GM23338 (cell line): ENCODE measurements at regions not wholly inside any gene's neighbourhood (a gene's known extent, or its start where the extent isn't known, plus 50 kb on each side); places are given as distances from the start of the nearest gene placed in this dataset.

Experiments
- ATAC-seq: fragments of 200-7000 bp; cut with Tn5 transposase; 3 replicates; pipeline ENCODE4 v1.9.1; 2020
- DNase-seq: peaks from one replicate; pipeline ENCODE4 v3.0.0-alpha.2; 2015; ENCODE audit warnings: low spot score
- H2AFZ ChIP-seq: fragments of 200-600 bp; sonication (generic); 2 replicates; pipeline ENCODE4 v1.8.0; 2016; ENCODE audit warnings: antibody characterized with exemption, mild to moderate bottlenecking, moderate library complexity
- H3F3A ChIP-seq: fragments of 200-600 bp; sonication (generic); replicated peaks from 2 replicates; pipeline ENCODE4 v1.8.0; 2017; ENCODE audit warnings: antibody characterized with exemption, mixed run types, low read depth
- H3K27ac ChIP-seq: fragments of 200-600 bp; sonication (generic); 2 replicates; pipeline ENCODE4 v1.6.1; 2016; ENCODE audit warnings: low read depth
- H3K27me3 ChIP-seq: fragments of 200-600 bp; sonication (generic); 2 replicates; pipeline ENCODE4 v1.8.0; 2016; ENCODE audit warnings: mild to moderate bottlenecking, mixed run types, moderate library complexity; ENCODE audit not compliant: insufficient read depth
- H3K36me3 ChIP-seq: fragments of 200-600 bp; sonication (generic); 2 replicates; pipeline ENCODE4 v1.8.0; 2016; ENCODE audit warnings: mild to moderate bottlenecking; ENCODE audit not compliant: insufficient read depth
- H3K4me1 ChIP-seq: fragments of 200-600 bp; sonication (generic); 2 replicates; pipeline ENCODE4 v1.8.0; 2016; ENCODE audit warnings: mild to moderate bottlenecking, moderate library complexity; ENCODE audit not compliant: insufficient read depth
- H3K4me2 ChIP-seq: fragments of 200-600 bp; sonication (generic); 2 replicates; pipeline ENCODE4 v1.7.1; 2017; ENCODE audit warnings: mixed run types
- H3K4me3 ChIP-seq: fragments of 200-600 bp; sonication (generic); 2 replicates; pipeline ENCODE4 v1.6.1; 2016; ENCODE audit warnings: mixed run types
- H3K79me2 ChIP-seq: fragments of 200-600 bp; sonication (generic); replicated peaks from 2 replicates; pipeline ENCODE4 v1.8.0; 2017; ENCODE audit warnings: mild to moderate bottlenecking; ENCODE audit not compliant: insufficient read depth
- H3K9me2 ChIP-seq: fragments of 200-600 bp; sonication (generic); 2 replicates; pipeline ENCODE4 v1.8.0; 2017; ENCODE audit not compliant: insufficient read depth
- H4K20me1 ChIP-seq: fragments of 200-600 bp; sonication (generic); replicated peaks from 2 replicates; pipeline ENCODE4 v1.8.0; 2017; ENCODE audit warnings: mild to moderate bottlenecking; ENCODE audit not compliant: insufficient read depth
- H3K27ac Mint-ChIP-seq: 2 replicates; pipeline ENCODE4 v1.8.0; 2020; ENCODE audit warnings: inconsistent platforms, mild to moderate bottlenecking, moderate library complexity, mixed read lengths
- H3K27me3 Mint-ChIP-seq: 3 replicates; pipeline ENCODE4 v1.8.0; 2022; ENCODE audit warnings: low read depth, mild to moderate bottlenecking, moderate library complexity, mixed read lengths, inconsistent platforms; ENCODE audit not compliant: insufficient read depth, poor library complexity
- H3K36me3 Mint-ChIP-seq: 3 replicates; pipeline ENCODE4 v1.8.0; 2021; ENCODE audit warnings: low read depth, mild to moderate bottlenecking, inconsistent platforms, moderate library complexity, mixed read lengths
- H3K4me1 Mint-ChIP-seq: 3 replicates; pipeline ENCODE4 v1.8.0; 2020; ENCODE audit warnings: mild to moderate bottlenecking, inconsistent platforms, mixed read lengths
- H3K4me3 Mint-ChIP-seq: 3 replicates; pipeline ENCODE4 v1.8.0; 2021; ENCODE audit warnings: moderate library complexity, mild to moderate bottlenecking, inconsistent platforms, mixed read lengths
- H3K9me3 Mint-ChIP-seq: 3 replicates; pipeline ENCODE4 v1.8.0; 2020; ENCODE audit warnings: moderate library complexity, mild to moderate bottlenecking, inconsistent platforms, mixed read lengths
- CREB1 ChIP-seq: fragments of 250-450 bp; sonication (Bioruptor Pico); IDR thresholded peaks from 2 replicates; pipeline ENCODE4 v1.5.0; 2020; ENCODE audit warnings: low read depth, mild to moderate bottlenecking, moderate library complexity
- CTCF ChIP-seq, 2 experiments: fragments of 200-600 bp in 1 of 2; sonication (generic) in 1 of 2; conservative IDR thresholded peaks; 2 replicates each; pipeline versions ENCODE4 v1.5.1 to v1.6.1; 2016 to 2017; ENCODE audit warnings: antibody characterized with exemption in 2 of 2, low read depth in 2 of 2, mild to moderate bottlenecking in 2 of 2, moderate library complexity in 1 of 2
- ETS1 ChIP-seq: IDR thresholded peaks from 2 replicates; pipeline ENCODE4 v1.6.1; 2016; ENCODE audit warnings: antibody characterized with exemption
- EZH2 ChIP-seq: fragments of 200-600 bp; sonication (generic); IDR thresholded peaks from one replicate; pipeline ENCODE4 v1.8.0; 2017; ENCODE audit warnings: antibody characterized with exemption, mild to moderate bottlenecking, low read depth; ENCODE audit not compliant: unreplicated experiment
- EZH2phosphoT487 ChIP-seq: fragments of 200-600 bp; sonication (generic); IDR thresholded peaks from one replicate; pipeline ENCODE4 v1.8.1; 2018; ENCODE audit warnings: antibody characterized with exemption; ENCODE audit not compliant: unreplicated experiment
- JUNB ChIP-seq: IDR thresholded peaks from one replicate; pipeline ENCODE4 v1.6.1; 2016; ENCODE audit warnings: antibody characterized with exemption; ENCODE audit not compliant: unreplicated experiment
- NANOG ChIP-seq: IDR thresholded peaks from 2 replicates; pipeline ENCODE4 v1.6.1; 2016; ENCODE audit warnings: antibody characterized with exemption, borderline replicate concordance
- POLR2AphosphoS5 ChIP-seq: IDR thresholded peaks from 2 replicates; pipeline ENCODE4 v1.6.1; 2016; ENCODE audit warnings: antibody characterized with exemption, low read depth
- STAT1 ChIP-seq: IDR thresholded peaks from one replicate; pipeline ENCODE4 v1.6.1; 2016; ENCODE audit warnings: antibody characterized with exemption; ENCODE audit not compliant: unreplicated experiment
- ZNF114 ChIP-seq: fragments of 250-450 bp; sonication (Bioruptor Pico); IDR thresholded peaks from 2 replicates; pipeline ENCODE4 v1.5.0; 2020; ENCODE audit warnings: mild to moderate bottlenecking, moderate library complexity
- ZNF331 ChIP-seq: fragments of 250-450 bp; sonication (Bioruptor Pico); IDR thresholded peaks from 2 replicates; pipeline ENCODE4 v1.5.0; 2020; ENCODE audit warnings: low read depth, mild to moderate bottlenecking, moderate library complexity
- TF ChIP-seq, protein P1 (sequence below): fragments of 250-450 bp; sonication (Bioruptor Pico); IDR thresholded peaks from 2 replicates; pipeline ENCODE4 v1.5.0; 2020; ENCODE audit warnings: mild to moderate bottlenecking, moderate library complexity

- no peaks in the 10 kb centered on the region for H3F3A ChIP-seq
- Mint-ChIP-seq H3K27ac (no peak overlapping the region), H3K4me3 (no peak overlapping the region), H3K27me3 (peaks cover 2% of the 10 kb centered on the region), H3K36me3 (0 out of 3 replicates have a peak, but pooled peaks cover 3% of the 10 kb centered on the region), H3K4me1 (peaks cover 18% of the 10 kb centered on the region; the same call in 2 of the 3 replicates), H3K9me3 (no peaks in the 10 kb centered on the region)
- H4K20me1 ChIP-seq: no peaks in the 10 kb centered on the region
- DNase-seq (no peak), ATAC-seq (no peak)
- no peak for TF ChIP-seq EZH2
- no peaks in the 10 kb centered on the region for H3K27me3 ChIP-seq
- H3K4me3 ChIP-seq: no peak overlapping the region
- H3K27ac ChIP-seq: no peak overlapping the region
- no peaks in the 10 kb centered on the region for H3K79me2 ChIP-seq
- peaks cover 21% of the 10 kb centered on the region for H3K4me1 ChIP-seq
- no peak overlapping the region for H3K4me2 ChIP-seq
- H3K9me2 ChIP-seq: peaks cover 16% of the 10 kb centered on the region; the same call in 1 of the 2 replicates
- no peak overlapping the region for H2AFZ ChIP-seq
- no peaks in the 10 kb centered on the region for H3K36me3 ChIP-seq
These were observed 352.5 kb upstream of the KAZN start for GRCh38 chr1:14245954-14246353.

GRCh38 chr1:14246471-14246870 is 352.0 kb upstream of the KAZN start:
- Mint-ChIP-seq H3K27me3 (peaks cover 2% of the 10 kb centered on the region), H3K27ac (no peak overlapping the region), H3K4me3 (no peak overlapping the region), H3K36me3 (0 out of 3 replicates have a peak, but pooled peaks cover 3% of the 10 kb centered on the region), H3K4me1 (peaks cover 18% of the 10 kb centered on the region; the same call in 2 of the 3 replicates), H3K9me3 (no peaks in the 10 kb centered on the region)
- no peaks in the 10 kb centered on the region for H4K20me1 ChIP-seq
- H3K4me3 ChIP-seq: no peak overlapping the region
- peaks cover 12% of the 10 kb centered on the region; the same call in 1 of the 2 replicates for H3K9me2 ChIP-seq
- no peak overlapping the region for H2AFZ ChIP-seq
- peaks cover 21% of the 10 kb centered on the region for H3K4me1 ChIP-seq
- no peaks in the 10 kb centered on the region for H3K27me3 ChIP-seq
- no peak overlapping the region for H3K27ac ChIP-seq
- H3K79me2 ChIP-seq: no peaks in the 10 kb centered on the region
- DNase-seq: no peak
- H3K4me2 ChIP-seq: no peak overlapping the region
- ATAC-seq: no peak
- no peaks in the 10 kb centered on the region for H3K36me3 ChIP-seq
- no peaks in the 10 kb centered on the region for H3F3A ChIP-seq
- no peak for TF ChIP-seq CREB1
- no peak for TF ChIP-seq CTCF (conservative IDR thresholded peaks at IDR 0.05; ENCODE audit: low read depth in 2 of 2)
- TF ChIP-seq, protein P1, sequence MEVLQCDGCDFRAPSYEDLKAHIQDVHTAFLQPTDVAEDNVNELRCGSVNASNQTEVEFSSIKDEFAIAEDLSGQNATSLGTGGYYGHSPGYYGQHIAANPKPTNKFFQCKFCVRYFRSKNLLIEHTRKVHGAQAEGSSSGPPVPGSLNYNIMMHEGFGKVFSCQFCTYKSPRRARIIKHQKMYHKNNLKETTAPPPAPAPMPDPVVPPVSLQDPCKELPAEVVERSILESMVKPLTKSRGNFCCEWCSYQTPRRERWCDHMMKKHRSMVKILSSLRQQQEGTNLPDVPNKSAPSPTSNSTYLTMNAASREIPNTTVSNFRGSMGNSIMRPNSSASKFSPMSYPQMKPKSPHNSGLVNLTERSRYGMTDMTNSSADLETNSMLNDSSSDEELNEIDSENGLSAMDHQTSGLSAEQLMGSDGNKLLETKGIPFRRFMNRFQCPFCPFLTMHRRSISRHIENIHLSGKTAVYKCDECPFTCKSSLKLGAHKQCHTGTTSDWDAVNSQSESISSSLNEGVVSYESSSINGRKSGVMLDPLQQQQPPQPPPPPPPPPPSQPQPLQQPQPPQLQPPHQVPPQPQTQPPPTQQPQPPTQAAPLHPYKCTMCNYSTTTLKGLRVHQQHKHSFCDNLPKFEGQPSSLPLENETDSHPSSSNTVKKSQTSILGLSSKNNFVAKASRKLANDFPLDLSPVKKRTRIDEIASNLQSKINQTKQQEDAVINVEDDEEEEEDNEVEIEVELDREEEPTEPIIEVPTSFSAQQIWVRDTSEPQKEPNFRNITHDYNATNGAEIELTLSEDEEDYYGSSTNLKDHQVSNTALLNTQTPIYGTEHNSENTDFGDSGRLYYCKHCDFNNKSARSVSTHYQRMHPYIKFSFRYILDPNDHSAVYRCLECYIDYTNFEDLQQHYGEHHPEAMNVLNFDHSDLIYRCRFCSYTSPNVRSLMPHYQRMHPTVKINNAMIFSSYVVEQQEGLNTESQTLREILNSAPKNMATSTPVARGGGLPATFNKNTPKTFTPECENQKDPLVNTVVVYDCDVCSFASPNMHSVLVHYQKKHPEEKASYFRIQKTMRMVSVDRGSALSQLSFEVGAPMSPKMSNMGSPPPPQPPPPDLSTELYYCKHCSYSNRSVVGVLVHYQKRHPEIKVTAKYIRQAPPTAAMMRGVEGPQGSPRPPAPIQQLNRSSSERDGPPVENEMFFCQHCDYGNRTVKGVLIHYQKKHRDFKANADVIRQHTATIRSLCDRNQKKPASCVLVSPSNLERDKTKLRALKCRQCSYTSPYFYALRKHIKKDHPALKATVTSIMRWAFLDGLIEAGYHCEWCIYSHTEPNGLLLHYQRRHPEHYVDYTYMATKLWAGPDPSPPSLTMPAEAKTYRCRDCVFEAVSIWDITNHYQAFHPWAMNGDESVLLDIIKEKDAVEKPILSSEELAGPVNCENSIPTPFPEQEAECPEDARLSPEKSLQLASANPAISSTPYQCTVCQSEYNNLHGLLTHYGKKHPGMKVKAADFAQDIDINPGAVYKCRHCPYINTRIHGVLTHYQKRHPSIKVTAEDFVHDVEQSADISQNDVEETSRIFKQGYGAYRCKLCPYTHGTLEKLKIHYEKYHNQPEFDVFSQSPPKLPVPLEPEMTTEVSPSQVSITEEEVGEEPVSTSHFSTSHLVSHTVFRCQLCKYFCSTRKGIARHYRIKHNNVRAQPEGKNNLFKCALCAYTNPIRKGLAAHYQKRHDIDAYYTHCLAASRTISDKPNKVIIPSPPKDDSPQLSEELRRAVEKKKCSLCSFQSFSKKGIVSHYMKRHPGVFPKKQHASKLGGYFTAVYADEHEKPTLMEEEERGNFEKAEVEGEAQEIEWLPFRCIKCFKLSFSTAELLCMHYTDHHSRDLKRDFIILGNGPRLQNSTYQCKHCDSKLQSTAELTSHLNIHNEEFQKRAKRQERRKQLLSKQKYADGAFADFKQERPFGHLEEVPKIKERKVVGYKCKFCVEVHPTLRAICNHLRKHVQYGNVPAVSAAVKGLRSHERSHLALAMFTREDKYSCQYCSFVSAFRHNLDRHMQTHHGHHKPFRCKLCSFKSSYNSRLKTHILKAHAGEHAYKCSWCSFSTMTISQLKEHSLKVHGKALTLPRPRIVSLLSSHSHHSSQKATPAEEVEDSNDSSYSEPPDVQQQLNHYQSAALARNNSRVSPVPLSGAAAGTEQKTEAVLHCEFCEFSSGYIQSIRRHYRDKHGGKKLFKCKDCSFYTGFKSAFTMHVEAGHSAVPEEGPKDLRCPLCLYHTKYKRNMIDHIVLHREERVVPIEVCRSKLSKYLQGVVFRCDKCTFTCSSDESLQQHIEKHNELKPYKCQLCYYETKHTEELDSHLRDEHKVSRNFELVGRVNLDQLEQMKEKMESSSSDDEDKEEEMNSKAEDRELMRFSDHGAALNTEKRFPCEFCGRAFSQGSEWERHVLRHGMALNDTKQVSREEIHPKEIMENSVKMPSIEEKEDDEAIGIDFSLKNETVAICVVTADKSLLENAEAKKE (CRISPR knock-in tag): no peak
- TF ChIP-seq JUNB: no peak
- no peak for TF ChIP-seq NANOG
- no peak for TF ChIP-seq STAT1
- no peak for TF ChIP-seq POLR2AphosphoS5
- no peak for TF ChIP-seq EZH2phosphoT487
- no peak for TF ChIP-seq ZNF331 (CRISPR knock-in tag)
- no peak for TF ChIP-seq ETS1
- TF ChIP-seq EZH2: no peak
- TF ChIP-seq ZNF114 (CRISPR knock-in tag): no peak
